Activated T-helper 17 cell treated with anti-CD3 and anti-CD28 coated beads, Interleukin-2, amount 50 U/mL, for 72 hours (primary cell): ENCODE measurements at regions not wholly inside any gene's neighbourhood (a gene's known extent, or its start where the extent isn't known, plus 50 kb on each side); places are given as distances from the start of the nearest gene placed in this dataset.

Experiments used
- ATAC-seq: fragments of 150-1000 bp; cut with Tn5 transposase; replicated peaks from 2 replicates; pipeline ENCODE4 v1.10.0; 2021; ENCODE audit warnings: mild to moderate bottlenecking, moderate library complexity
- H3K27ac Mint-ChIP-seq: one replicate; pipeline ENCODE4 v1.8.0; 2022; ENCODE audit warnings: mixed read lengths
- H3K27me3 Mint-ChIP-seq: one replicate; pipeline ENCODE4 v1.8.0; 2022; ENCODE audit warnings: mixed read lengths
- H3K36me3 Mint-ChIP-seq: one replicate; pipeline ENCODE4 v1.8.0; 2022; ENCODE audit warnings: low read depth, mild to moderate bottlenecking, mixed read lengths
- H3K4me1 Mint-ChIP-seq: one replicate; pipeline ENCODE4 v1.8.0; 2022; ENCODE audit warnings: mixed read lengths
- H3K4me3 Mint-ChIP-seq: one replicate; pipeline ENCODE4 v1.8.0; 2022; ENCODE audit warnings: mild to moderate bottlenecking, mixed read lengths
- H3K9me3 Mint-ChIP-seq: one replicate; pipeline ENCODE4 v1.8.0; 2022; ENCODE audit warnings: mixed read lengths

- Mint-ChIP-seq H3K27me3 (no peaks in the 10 kb centered on the region), H3K27ac (peak overlapping the region; percentile 88), H3K4me3 (no peak overlapping the region), H3K36me3 (no peaks in the 10 kb centered on the region), H3K4me1 (peaks cover 20% of the 10 kb centered on the region), H3K9me3 (no peaks in the 10 kb centered on the region)
- ATAC-seq: peak; percentile 16
These were observed 51.0 kb upstream of the DMRTB1 start for GRCh38 chr1:53408013-53408754.

DNA sequence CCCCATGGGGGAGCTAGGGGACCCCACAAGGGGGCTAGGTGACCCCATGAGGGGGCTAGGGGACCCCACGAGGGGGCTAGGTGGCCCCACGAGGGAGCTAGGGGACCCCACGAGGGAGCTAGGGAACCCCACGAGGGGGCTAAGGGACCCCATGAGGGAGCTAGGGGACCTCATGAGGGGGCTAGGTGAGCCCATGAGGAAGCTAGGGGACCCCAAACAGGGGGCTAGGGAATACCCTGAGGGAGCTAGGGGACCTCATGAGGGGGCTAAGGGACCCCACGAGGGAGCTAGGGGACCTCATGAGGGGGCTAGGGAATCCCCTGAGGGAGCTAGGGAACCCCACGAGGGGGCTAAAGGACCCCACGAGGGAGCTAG, 50.5 kb upstream of the DMRTB1 start:
- no peaks in the 10 kb centered on the region for H3K9me3 Mint-ChIP-seq
- H3K27me3 Mint-ChIP-seq: no peaks in the 10 kb centered on the region
- H3K4me3 Mint-ChIP-seq: no peak overlapping the region
- peaks cover 26% of the 10 kb centered on the region for H3K4me1 Mint-ChIP-seq
- H3K27ac Mint-ChIP-seq: no peak overlapping the region
- no peak for ATAC-seq
- no peaks in the 10 kb centered on the region for H3K36me3 Mint-ChIP-seq

DNA sequence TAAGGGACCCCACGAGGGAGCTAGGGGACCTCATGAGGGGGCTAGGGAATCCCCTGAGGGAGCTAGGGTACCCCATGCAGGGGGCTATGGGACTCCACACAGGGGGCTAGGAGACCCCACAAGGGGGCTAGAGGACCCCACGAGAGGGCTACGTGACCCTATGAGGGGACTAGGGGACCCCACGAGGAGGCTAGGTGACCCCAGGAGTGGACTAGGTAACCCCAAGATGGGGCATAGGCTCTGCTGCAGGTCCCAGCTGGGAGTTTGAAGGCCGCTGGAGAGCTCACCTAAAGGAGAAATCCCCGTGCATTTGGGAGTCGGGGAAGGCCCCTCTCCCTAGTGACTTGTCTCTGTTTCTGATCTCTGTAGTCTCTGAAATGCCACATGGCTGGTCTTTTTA, 50.0 kb upstream of the DMRTB1 start:
- H3K27ac Mint-ChIP-seq: no peak overlapping the region
- no peak overlapping the region for H3K4me3 Mint-ChIP-seq
- H3K4me1 Mint-ChIP-seq: peaks cover 30% of the 10 kb centered on the region
- no peak for ATAC-seq
- no peaks in the 10 kb centered on the region for H3K36me3 Mint-ChIP-seq
- no peaks in the 10 kb centered on the region for H3K9me3 Mint-ChIP-seq
- H3K27me3 Mint-ChIP-seq: no peaks in the 10 kb centered on the region
